AG10803 (cell line): ENCODE measurements at regions not wholly inside any gene's neighbourhood (a gene's known extent, or its start where the extent isn't known, plus 50 kb on each side); places are given as distances from the start of the nearest gene placed in this dataset.
"Not testable (repeated sequence)": the region's sequence is repeated elsewhere in the genome, so short reads cannot be mapped to it uniquely, and the experiment has no call there.

Experiments
- DNase-seq: peaks from one replicate; pipeline ENCODE4 v3.0.0; 2010; ENCODE audit warnings: low read depth
- H3K4me3 ChIP-seq: 2 replicates; pipeline ENCODE4 v1.5.1; 2011; ENCODE audit warnings: mild to moderate bottlenecking, low read length, control low read depth
- CTCF ChIP-seq: conservative IDR thresholded peaks from 2 replicates; pipeline ENCODE4 v1.5.1; 2011; ENCODE audit warnings: mild to moderate bottlenecking, low read length, control low read depth, inconsistent platforms

DNA sequence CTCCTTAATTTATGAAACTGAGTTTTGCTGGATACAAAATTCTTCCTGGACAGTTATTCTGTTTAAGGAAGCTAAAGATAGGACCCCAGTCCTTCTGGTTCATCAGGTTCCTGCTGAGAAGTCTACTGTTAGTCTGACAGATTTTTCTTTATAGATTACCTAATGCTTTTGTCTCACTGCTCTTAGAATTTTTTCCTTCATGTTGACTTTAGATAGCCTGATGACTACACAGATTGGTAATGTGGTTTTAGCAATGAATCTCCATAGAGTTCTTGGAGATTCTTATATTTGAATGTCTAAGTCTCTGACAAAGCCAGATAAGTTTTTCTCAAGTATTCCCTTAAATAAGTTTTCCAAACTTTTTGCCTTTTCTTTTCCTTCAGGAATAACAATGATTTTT lies 419.7 kb downstream of the CDH10 start:
- DNase-seq: peak; percentile 2
- TF ChIP-seq CTCF: no peak
- H3K4me3 ChIP-seq: no peak overlapping the region

- H3K4me3 ChIP-seq: no peak overlapping the region
- peak; percentile 24 for DNase-seq
- TF ChIP-seq CTCF: no peak
Observed at GRCh38 chr5:24226479-24226878, 418.3 kb downstream of the CDH10 start.

GRCh38 chr5:24227881-24228280 lies 416.9 kb downstream of the CDH10 start:
- H3K4me3 ChIP-seq, DNase-seq: not testable (repeated sequence)

GRCh38 chr5:24232041-24232440 lies 412.7 kb downstream of the CDH10 start:
- DNase-seq: no peak
- no peak overlapping the region for H3K4me3 ChIP-seq
- no peak for TF ChIP-seq CTCF

DNA sequence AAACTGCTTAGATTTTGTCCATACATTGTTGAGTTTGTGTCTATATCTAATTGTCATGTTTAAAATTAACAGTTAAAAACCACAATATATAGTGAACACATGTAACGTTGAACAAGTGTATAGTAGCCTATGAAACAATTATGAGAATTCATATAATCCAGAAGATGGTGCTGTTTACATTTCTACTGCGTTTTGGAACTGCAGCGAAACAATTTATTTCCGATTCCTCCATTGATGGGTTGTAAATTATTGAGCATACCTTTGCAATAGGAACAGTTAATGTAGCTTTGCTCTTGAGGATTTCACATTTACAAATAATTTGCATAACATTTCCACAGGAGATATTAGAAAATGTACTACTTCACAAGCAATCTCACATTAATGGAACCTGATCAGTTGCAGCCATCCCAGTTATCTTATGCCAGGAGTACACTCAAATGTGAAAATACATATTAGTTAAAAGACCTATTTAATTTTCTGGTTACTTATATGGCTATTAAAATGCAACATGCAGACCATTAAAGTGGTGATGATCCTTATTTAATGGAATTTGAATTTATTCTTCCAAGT lies 411.8 kb downstream of the CDH10 start:
- no peak; the same call in 1 of the 2 replicates for TF ChIP-seq CTCF
- H3K4me3 ChIP-seq: no peak overlapping the region
- no peak for DNase-seq

DNA sequence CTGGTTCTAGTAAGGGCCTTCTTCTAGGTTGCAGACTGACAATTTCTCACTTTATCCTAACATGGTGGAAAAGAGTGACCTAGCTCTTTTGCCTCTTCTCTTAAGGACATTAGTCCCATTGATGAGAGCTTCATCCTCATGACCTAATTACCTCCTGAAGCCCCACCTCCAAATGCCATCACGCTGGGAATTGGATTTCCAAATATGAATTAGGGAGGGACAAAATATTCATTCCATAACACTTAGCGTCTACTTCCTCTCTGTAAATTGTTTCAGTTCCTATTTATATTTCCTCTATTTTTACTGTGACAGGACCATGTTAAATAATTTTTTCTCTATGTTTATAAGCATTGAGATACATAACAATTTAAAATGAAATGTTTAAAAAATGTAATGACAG lies 408.8 kb downstream of the CDH10 start:
- H3K4me3 ChIP-seq: no peak overlapping the region
- TF ChIP-seq CTCF: no peak
- no peak for DNase-seq

DNA sequence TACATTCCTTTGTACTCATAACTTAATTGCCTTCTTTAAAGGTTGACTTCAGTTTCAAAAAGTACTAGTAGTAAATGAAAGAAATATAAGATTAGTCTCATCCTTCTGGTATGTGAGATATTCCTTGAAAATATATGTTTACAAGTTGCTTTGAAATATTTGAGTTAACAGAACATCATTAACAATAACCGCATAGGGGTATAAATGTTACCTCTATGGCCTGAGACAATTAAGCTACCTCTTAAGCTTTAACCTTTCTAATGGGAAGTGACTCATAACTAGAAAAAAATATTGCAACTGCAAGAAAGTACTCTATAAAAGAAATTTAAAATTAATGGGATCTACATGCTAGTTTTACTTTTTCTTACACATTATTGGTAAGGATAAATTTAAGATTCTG lies 399.0 kb downstream of the CDH10 start:
- no peak for TF ChIP-seq CTCF

GRCh38 chr5:24264547-24264946 lies 380.2 kb downstream of the CDH10 start:
- H3K4me3 ChIP-seq: no peak overlapping the region
- no peak for TF ChIP-seq CTCF
- no peak for DNase-seq

More for the DNA sequence above, 399.0 kb downstream of the CDH10 start:
- no peak overlapping the region for H3K4me3 ChIP-seq
- DNase-seq: no peak
